Head of caudate nucleus (tissue), 42 donors: ENCODE measurements at regions not wholly inside any gene's neighbourhood (a gene's known extent, or its start where the extent isn't known, plus 50 kb on each side); places are given as distances from the start of the nearest gene placed in this dataset.
"Not testable (repeated sequence)": the region's sequence is repeated elsewhere in the genome, so short reads cannot be mapped to it uniquely, and the experiment has no call there.

Experiments used
- DNase-seq, 42 donors: peaks; one replicate each; pipeline versions ENCODE4 v3.0.0 to v3.0.0-alpha.2; 2020 to 2021; ENCODE audit warnings: mixed read lengths in 7 of 42
- intact Hi-C: fragments of 100-400 bp; cut with DNase I; formaldehyde crosslinking; loops from one replicate; pipeline ENCODE4 v1.15.0; 2022

- no peak for DNase-seq
- intact Hi-C loops: no loop called here
These were observed 79.2 kb upstream of the CDH2 start for GRCh38 chr18:28256166-28256565.

DNA sequence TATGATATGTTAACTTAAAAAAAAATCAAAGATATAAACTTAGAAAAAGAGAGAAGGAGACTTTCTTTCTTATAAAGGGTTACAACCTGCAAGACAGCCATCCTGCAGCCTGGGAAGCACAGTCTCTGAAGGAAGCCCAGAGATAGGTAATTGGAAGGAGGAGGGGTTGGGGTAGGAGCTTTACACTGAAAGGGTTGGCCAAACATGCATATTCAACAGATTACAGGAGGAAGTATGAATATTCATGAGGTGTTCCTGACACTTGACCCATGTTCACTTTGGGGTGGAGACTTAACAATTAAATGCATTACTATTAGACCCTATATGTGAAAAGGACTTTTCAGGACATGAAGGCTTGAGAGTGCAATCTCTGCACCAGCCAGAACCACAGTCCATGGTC is 71.7 kb upstream of the CDH2 start:
- DNase-seq: no peak
- intact Hi-C loops: no loop called here

- DNase-seq, intact Hi-C loops: not testable (repeated sequence)
These were observed 63.7 kb upstream of the CDH2 start for GRCh38 chr18:28240626-28241025.

DNA sequence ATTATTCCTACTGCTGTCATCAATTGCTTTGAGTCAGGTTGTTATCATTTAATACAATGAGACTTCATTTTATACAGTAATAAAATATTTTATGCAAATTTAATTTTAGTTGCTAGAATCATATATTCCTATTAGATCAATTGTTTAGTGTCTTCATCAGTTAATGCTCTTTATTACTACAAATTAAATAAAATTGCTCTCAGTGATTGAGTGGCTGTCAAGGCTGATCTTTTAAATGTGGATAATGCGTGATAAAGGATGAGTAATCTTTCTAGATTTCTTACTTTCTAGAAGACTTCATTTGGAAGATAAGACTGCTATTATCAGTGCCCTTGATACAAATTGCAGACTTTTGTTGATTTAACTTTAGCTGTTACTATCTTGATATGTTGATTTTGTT is 59.6 kb upstream of the CDH2 start:
- intact Hi-C loops: no loop called here
- DNase-seq: no peak
